ENCODE measurements at regions not wholly inside any gene's neighbourhood (a gene's known extent, or its start where the extent isn't known, plus 50 kb on each side); places are given as distances from the start of the nearest gene placed in this dataset.

- no peak for DNase-seq (ENCODE audit: low read depth)
These were observed 60.1 kb upstream of the ARID5B start for GRCh38 chr10:61841338-61841875.

- DNase-seq (ENCODE audit: low read depth): peak; percentile 68
These were observed 58.6 kb upstream of the ARID5B start for GRCh38 chr10:61842755-61843497.

GRCh38 chr10:61844116-61844822 is 57.2 kb upstream of the ARID5B start:
- no peak for DNase-seq (ENCODE audit: low read depth)

GRCh38 chr10:61845196-61845949 is 56.1 kb upstream of the ARID5B start:
- no peak for DNase-seq (ENCODE audit: low read depth)

- no peak for DNase-seq (ENCODE audit: low read depth)
These were observed 55.6 kb upstream of the ARID5B start for GRCh38 chr10:61845950-61846268.

- no peak for DNase-seq (ENCODE audit: low read depth)
These were observed 55.0 kb upstream of the ARID5B start for GRCh38 chr10:61846370-61847031.

GRCh38 chr10:61847087-61847486 is 54.4 kb upstream of the ARID5B start:
- DNase-seq (ENCODE audit: low read depth): no peak

GRCh38 chr10:61847640-61848039 is 53.9 kb upstream of the ARID5B start:
- DNase-seq (ENCODE audit: low read depth): no peak

- no peak for DNase-seq (ENCODE audit: low read depth)
These were observed 51.1 kb upstream of the ARID5B start for GRCh38 chr10:61850376-61850775.
